GM19455 (cell line): ENCODE measurements at regions not wholly inside any gene's neighbourhood (a gene's known extent, or its start where the extent isn't known, plus 50 kb on each side); places are given as distances from the start of the nearest gene placed in this dataset.

Source experiments
- ATAC-seq: cut with Tn5 transposase; IDR thresholded peaks from one replicate; pipeline ENCODE4 v1.9.1; 2021; ENCODE audit not compliant: unreplicated experiment

DNA sequence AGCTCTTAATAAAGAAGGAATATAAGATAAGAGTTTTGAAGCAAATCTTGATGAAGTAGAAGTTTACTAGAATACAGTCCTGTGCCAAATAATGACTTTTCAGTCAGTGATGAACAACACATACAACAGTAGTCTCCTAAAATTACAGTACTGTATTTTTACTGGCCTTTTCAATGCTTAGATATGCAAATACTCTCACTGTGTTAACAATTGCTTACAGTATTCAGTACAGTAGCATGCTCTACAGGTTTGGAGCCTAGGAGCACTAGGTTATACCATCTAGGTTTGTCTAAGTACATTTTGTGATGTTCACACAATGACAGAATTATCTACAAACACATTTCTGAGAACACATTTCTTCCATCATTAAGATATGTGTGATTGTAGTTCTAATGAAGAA, 316.7 kb upstream of the KLHL1 start:
- no peak for ATAC-seq

DNA sequence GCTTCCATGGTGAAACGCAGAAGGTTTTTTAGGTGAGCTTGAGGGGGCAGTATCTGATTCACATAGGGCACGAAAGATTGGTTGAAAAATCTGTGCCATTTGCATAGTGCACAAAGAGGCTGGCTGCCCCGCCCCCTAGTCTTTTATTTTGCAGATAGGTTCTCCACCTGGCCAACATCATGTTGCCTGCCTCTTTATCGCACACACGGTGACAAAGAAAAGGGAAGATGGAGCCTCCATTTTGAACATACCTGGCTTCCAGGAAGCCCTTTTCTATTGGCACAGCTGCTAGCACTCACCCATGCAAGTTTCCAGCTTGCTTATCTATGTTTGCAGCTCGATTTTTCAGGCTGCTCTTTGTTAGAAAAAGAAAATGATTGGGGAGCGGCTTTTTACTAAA, 316.2 kb upstream of the KLHL1 start:
- ATAC-seq: no peak

DNA sequence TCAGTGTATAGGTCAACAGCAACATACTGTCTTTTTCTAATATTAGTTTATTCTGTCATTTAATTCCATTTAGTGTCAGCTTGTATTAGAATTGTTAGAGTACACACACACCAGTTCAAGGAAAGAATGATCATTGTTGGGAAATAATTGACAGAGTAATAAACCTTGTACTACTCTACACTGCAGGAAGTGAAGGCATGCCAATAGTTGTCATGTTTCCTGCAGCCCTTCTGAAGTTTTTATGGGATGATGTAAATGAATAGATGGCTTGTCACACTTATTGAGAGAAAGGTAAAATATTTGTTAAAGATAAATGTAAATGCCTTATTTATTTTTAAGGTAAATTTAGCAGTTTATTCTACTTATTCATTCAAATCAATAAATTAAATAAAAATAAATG, 306.9 kb upstream of the KLHL1 start:
- no peak for ATAC-seq

DNA sequence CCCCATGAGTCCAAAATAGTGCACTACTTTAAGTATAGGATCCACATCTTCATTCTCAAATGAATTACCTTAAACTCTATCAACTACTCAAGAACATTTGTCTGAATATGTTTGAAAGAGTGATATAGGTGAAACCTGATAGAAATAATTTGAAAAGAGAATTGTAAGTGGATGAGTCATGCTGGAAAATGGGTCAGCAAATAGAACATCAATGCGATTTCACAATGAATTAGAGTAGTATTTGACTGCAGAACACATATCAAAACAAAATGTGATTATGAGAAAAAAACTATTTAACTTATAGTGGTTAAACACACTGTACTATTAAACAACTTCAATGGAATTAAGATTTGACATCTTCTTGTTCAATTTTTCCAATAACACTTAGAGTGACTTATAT, 300.6 kb upstream of the KLHL1 start:
- no peak for ATAC-seq

DNA sequence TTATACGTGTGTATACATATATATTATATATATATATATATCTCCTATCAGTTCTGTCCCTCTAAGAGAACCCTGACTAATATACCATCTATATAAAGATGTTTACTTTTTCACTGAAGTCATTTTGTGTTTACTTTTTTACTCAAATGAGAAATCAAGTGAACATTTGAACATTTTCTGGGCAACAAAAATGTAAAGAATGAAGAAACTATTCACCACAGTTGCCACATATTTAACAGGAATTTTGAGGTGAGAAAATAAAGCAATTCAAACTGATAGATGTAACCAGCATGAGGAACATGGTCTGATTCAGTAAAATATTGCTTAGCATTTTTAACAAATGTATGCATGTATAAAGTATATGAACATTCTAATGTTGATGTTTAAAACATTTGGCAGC, 299.2 kb upstream of the KLHL1 start:
- ATAC-seq: no peak

DNA sequence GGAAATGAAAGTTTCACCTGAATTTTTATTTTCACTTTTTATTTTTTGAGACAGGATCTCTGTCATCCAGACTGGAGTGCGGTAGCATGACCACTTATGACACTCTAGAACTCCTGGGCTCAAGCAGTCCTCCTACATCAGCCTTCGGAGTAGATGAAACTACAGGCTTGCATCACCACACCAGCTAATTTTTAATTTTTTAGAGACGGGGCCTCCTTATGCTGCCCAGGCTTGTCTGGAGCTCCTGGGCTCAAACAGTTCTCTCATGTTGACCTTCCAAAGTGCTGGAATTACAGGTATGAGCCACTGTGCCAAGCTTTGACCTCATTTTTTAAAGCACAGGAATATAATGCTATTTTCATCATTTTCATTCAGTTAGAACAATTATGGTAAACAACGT, 297.0 kb upstream of the KLHL1 start:
- ATAC-seq: no peak

DNA sequence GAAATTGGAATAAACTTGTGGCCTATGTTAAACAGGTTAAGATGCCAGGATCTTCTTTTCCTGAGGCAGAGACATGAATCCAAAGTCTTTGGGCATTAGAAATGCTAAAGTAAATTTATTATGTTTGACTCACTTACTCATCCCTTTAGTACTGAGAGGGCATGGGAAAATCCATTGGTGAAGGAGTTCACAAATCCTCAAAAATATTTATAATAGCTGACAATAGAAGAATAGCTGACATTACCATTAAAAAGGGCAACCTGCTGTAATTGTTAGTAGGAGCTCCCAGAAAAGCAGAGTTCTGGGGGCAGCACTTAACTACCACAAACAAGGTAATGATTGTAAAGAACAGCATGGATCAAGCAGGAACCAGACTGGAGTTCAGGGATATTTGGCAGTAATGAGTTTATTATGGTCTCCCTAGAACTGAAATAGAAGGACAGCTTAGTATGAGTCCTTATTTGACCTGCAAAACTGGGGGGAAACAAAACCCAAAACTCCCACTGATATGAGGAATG, 285.8 kb upstream of the KLHL1 start:
- ATAC-seq: no peak

DNA sequence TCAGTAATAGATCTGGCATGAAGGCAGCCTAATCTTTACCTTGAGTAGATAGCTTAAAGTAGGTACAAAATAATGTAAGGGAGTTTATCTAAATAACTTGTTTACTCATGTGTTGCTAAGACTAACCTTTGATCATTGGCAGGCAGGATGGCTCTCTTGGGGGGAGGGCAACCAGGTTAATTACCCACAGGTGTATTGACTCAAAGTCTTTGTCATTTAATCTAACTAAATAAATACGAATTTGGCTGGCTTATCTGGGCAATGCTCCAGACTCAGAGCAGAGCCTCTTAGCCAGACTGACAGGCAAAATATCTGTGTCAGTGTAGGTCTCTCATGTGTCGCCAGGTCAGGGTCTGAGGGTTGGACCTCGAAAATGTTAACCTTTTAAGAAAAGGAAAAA, 283.4 kb upstream of the KLHL1 start:
- no peak for ATAC-seq

DNA sequence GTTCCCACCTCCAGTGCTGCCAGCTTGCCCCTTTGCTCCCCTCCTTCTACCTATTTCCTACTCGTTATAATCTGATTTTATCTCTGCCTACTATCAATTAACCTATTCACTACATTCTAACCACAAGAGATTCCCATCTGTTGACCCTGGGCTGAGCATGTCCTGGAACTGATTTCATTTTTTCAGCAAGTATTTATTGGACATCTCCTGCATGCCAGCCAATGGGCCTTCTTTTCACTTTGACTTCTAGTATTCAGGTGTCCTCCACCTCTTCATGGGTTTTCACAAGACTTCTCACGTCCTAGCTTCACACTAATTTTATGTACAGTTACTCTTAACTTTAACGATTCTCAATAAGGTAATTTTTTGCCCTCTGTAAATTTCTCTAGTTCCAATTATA, 282.7 kb upstream of the KLHL1 start:
- ATAC-seq: no peak

DNA sequence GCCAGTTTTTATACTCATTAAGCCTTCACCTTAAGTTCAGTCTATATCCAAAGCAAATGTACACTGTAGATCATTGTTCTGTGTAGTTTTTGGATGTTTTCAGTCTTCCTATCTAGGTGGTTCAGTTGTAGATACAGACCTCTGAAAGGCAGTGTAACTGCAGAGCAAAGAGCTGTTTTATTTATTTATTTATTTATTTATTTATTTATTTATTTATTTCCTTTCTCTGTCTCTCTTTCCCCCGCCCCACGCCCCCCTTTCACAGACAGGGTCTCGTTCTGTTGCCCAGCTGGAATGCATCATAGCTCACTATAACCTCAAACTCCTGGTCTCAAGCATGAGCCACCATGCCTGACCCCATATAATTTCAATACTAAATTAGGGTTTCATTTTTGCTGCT, 281.8 kb upstream of the KLHL1 start:
- no peak for ATAC-seq

DNA sequence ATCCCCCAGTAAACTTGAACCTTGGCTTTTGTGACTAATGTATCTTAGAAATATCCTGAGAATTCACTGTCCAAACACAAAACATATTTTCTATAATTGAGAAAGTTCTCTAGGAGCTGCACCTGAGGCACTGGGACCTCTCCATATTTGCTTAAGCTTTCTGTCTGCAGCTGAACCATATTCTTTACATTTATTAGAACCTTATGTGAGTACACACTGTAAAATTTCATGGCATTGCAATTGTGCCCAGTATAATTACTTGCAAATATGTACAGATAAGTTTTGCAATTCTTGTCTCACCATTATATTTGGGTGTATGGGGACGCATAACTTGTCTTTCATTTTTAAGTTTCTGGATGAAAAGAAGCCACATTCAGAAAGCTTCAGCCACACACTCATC, 280.7 kb upstream of the KLHL1 start:
- ATAC-seq: no peak

DNA sequence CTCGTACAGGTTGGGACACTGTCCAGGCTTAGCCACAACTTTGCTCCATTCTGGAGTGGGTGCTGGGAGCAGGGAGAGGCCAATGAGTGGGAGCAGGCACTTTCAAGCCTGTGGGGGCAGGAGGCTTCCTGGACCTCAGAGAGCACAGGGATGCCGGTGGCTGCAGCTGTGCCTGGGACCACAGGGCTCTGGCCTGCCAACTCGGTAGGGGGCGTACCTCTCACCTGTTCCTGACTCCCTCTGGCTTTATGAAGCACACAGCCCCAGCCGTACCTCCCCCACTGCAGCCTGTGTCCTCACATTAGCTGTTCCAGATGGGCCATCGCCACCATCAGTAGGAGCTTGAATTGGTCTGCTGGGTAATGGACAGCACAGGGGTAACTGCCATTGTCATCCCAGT, 278.7 kb upstream of the KLHL1 start:
- ATAC-seq: no peak

DNA sequence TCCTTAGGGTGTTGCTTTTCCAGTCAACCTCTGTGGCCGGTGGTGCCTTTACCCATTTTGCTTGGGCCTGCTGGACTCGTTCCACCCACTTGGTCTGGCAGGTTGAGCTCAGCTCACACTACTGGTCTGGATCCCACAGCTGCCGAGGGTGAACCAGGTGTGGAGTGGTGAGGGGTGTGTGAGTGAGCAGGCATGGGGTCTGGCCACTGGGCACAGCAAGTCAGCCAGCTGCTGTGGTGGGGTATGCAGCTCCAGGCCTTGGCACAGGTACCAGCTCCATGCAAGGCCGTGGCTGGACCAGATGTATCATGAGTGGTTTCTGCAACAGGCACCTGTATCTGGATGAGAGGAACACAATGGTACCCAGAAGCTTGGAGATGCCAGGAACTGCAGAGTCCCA, 277.6 kb upstream of the KLHL1 start:
- no peak for ATAC-seq

DNA sequence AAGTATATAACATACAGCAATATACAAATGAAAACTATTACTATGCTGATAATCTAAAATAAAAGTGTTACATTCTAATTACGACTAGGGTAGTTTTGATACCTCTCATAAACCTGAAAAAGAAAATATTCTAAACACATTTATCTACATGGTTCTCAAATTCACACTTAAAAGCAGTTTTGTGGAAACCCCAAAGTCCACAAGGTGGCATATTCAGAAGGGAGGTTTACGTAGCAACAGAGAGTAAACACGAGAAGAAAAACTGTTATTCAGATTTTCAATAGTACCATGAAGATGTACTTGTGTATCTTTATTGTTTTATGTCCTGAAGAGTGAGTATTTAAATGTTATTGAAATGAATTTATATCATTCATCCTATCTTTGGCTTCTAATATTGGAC, 275.9 kb upstream of the KLHL1 start:
- ATAC-seq: no peak

DNA sequence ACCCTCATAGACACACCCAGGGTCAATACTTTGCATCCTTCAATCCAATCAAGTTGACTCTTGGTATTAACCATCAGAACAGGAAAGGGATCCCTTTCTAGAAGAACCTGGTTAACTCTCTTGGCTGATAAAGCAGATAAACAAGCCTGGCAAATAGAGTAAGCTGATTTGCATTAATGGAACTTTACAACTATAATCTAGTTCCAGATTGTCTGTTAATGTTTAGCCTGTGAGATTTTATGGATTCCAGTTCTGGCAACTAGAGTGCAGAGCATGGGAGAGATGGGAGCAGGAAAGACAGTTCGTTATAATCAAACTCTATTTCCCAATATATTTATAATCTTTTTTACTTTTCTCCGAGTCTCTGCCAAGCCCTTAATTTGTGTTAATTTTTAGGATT, 272.6 kb upstream of the KLHL1 start:
- ATAC-seq: no peak

DNA sequence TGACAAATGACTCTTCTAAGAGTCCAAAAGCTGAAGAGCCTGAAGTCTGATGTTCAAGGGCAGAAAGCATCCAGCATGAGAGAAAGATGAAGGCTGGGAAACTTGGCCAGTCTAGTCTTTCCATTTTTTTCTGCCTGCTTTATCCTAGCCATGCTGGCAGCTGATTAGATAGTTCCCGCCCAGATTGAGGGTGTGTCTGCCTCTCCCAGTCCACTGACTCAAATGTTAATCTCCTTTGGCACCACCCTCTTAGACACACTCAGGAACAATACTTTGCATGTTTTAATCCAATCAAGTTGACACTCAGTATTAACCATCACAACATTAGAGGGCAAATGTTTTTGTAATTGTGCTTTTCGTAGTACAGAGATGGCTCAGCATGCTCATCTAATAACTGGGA, 267.5 kb upstream of the KLHL1 start:
- ATAC-seq: no peak

DNA sequence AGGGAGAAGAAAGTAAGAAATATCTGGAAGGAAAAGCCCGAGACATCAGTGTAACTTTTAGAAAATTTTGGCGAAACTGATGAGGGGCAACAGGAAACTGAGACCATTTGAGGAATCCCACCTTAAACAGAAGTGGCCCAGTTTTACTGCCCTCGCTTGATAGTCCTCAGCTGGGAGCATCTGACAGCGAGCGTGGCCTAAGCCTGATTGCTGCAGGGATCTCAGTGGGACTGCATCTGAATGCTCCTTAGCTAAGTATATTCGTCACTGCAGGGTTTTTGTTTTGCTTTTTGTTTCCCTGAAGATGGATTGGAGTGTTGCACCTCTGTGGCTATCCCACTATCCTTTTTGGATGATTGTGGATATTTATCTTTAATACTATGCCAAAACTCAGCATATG, 262.7 kb upstream of the KLHL1 start:
- no peak for ATAC-seq

DNA sequence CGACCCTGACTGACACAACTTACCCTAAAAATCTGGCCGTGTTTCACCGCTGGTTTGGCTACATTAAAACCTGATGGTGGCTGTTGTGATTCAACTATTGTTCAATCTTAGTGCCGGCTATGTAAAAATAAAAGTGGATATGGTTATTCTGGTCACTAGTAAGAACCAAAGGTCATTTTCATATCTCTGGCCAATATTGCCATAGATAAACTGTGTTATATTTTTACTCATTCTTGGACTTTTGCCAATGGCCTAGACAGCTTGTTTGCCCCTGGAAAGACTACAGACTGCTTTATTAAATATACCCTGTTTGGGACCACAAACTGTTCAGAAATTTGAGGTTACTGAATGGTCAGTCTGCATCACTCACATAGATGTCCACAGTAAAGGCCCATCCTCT, 258.5 kb upstream of the KLHL1 start:
- no peak for ATAC-seq

DNA sequence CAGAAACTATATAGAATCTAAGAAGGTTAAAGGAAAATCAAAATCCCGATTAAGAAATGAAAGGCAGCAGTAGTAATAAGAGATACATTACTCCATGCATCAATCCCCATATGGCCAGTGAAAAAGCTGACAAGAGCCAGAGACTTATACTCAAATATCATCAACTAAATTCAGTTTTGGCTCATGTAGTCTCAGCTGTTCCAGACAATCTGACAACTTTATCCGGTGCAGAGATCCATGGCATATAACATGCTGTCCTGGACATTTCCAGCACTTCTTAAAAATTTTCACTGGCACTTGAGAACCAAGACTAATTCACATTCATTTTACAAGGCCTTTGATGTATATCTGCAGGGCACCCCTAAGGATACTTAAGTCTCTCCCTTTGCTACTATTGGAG, 255.7 kb upstream of the KLHL1 start:
- no peak for ATAC-seq

DNA sequence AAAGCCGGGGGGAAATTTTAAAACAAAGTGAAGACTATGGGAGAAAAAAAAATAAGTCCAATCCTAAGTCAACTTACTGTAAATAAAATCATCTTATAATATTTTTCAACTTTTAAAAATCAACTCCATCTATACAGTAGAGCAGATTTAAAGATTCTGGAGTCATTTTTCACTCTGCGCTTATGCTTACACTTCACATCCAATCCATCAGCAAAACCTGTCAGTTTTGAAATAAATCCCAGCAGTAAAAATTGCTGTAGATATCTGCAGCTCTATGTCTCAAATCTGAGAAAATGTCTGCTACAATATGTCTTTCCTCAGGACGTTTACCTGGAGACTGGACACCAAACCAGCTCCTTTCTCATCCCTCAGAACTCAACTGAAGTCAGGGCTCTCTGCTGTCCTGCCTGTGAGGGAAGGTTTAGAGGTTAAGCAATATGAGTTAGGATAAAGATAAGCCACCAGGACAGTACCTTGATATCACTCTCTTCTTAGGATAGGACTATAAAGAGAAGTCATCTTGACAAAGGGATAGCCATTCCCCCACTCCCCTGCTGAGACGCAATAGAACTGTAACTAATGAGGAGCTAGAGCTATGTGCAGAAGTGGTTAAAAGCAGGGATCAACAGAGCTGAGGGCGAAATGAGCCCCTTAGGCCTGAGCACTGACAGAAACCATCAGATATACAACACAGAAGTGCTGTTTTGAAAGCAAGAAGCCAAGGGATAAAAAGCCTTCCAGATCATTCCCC, 254.7 kb upstream of the KLHL1 start:
- ATAC-seq: no peak

DNA sequence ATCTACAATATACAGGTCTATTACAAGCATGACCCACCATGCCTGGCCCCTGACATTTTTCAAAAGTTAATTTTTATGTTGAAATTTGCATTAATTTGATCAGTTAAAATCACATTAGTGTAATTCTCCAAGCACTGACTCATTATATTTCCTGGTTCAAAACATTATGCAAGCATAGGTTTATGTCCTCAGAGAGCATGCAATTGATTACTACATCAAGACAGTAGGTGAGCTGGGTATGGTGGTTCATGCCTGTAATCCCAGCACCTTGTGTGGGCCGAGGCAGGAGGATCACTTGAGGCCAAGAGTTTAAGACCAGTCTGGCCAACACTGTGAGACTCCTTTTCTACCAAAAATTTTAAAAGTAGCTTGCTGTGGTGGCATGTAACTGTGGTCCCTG, 248.8 kb upstream of the KLHL1 start:
- no peak for ATAC-seq

DNA sequence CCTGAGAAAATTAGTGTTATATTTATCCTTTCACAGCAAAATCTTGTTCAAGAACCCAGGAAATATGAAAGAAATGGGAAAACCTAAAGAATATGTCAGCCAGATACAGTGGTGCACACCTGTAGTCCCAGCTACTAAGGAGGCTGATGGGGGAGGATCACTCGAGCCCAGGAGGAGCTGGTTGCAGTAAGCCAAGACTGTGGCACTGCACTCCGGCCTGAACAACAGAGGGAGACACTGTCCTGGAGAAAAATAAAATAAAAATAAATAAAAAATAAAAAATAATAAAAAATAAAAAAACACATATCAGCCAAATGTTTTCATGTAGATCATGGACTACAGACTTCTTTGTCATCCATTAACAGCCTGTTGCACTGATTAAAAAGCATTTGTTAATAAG, 244.8 kb upstream of the KLHL1 start:
- ATAC-seq: no peak

DNA sequence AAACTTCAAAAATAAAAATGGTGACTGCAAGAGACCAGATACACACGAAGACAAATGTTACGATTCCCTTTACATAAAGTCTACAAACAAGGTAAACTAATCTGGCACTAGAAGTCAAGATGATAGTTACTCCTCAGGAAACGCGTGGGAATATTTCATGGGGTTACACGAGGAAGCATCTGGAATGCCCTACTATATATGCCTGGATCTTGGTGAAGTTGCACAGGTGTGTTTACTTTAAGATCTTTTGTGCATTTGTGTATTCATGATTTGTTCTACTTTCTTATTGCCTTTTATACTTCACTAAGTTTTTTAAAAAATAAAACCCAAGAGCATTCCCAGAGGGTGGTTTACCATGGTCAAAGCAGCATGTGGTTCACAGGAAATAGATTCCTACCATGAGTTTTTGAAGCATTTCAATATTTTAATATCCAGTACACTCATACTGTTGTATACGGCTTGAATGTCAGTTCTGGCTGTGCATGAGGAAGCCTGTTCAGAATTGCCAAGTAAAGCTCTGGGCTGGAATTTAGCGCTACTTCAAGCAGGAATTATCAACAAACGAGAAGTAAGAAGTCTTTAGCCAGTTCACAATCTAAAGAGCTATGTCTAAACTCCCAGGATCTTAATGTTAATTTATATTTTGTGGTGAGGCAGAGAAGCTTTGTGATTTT, 239.8 kb upstream of the KLHL1 start:
- ATAC-seq: no peak
